Colonic mucosa (tissue), 4 donors: ENCODE measurements at regions not wholly inside any gene's neighbourhood (a gene's known extent, or its start where the extent isn't known, plus 50 kb on each side); places are given as distances from the start of the nearest gene placed in this dataset.

Source experiments
- DNase-seq: peaks from one replicate; pipeline ENCODE4 v3.0.0-alpha.2; 2020
- H3K27ac ChIP-seq: fragments of 200-600 bp; one replicate; pipeline ENCODE4 v1.8.0; 2021
- H3K27me3 ChIP-seq: fragments of 200-600 bp; one replicate; pipeline ENCODE4 v1.8.0; 2021
- H3K36me3 ChIP-seq: fragments of 200-600 bp; one replicate; pipeline ENCODE4 v1.8.0; 2021
- H3K4me1 ChIP-seq: fragments of 200-600 bp; one replicate; pipeline ENCODE4 v1.8.0; 2021; ENCODE audit warnings: mild to moderate bottlenecking
- H3K4me3 ChIP-seq: fragments of 200-600 bp; one replicate; pipeline ENCODE4 v1.8.0; 2021
- H3K9ac ChIP-seq, 2 donors: one replicate each; pipeline ENCODE4 v1.7.0; 2013; ENCODE audit warnings: control low read depth in 2 of 2, low read depth in 2 of 2, low read length in 2 of 2
- H3K9me3 ChIP-seq: fragments of 200-600 bp; one replicate; pipeline ENCODE4 v1.8.0; 2021
- CTCF ChIP-seq: fragments of 200-600 bp; IDR thresholded peaks from one replicate; pipeline ENCODE4 v1.8.0; 2022; ENCODE audit warnings: antibody characterized with exemption, mild to moderate bottlenecking
- intact Hi-C: fragments of 100-400 bp; cut with DNase I; formaldehyde crosslinking; loops from one replicate; pipeline ENCODE4 v1.14.1; 2022
- donor health status: healthy.
- donor health status: DM: no; HTN: no; CAD: no.
- donor health status: DM: no; HTN: no; CAD: no.

DNA sequence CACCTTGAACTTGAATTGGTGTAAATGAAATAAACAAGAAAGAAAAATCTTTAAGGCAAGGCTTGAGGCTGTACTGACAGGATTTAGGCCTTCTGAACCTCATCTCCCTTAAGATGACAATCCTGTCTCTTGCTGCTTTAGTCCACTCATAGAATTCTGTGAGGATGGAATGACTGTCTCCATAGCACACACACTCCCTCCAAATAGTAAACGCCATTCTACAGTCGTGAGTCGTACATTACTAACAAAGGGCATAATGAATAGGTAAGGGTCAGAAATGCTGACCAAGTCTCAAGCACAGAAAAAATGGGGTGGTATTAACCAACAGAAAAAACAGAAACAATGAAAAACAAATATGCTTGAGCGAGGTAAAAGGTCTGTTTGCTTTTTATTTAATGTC lies 71.8 kb upstream of the SIMC1 start:
- H3K9ac ChIP-seq: no peak overlapping the region
- no peaks in the 10 kb centered on the region for H3K27me3 ChIP-seq
- H3K4me3 ChIP-seq: no peak overlapping the region
- intact Hi-C loops: no loop called here
- H3K36me3 ChIP-seq: no peaks in the 10 kb centered on the region
- DNase-seq: no peak
- H3K9me3 ChIP-seq: no peaks in the 10 kb centered on the region
- no peak overlapping the region for H3K27ac ChIP-seq
- TF ChIP-seq CTCF: no peak
- no peaks in the 10 kb centered on the region for H3K4me1 ChIP-seq

DNA sequence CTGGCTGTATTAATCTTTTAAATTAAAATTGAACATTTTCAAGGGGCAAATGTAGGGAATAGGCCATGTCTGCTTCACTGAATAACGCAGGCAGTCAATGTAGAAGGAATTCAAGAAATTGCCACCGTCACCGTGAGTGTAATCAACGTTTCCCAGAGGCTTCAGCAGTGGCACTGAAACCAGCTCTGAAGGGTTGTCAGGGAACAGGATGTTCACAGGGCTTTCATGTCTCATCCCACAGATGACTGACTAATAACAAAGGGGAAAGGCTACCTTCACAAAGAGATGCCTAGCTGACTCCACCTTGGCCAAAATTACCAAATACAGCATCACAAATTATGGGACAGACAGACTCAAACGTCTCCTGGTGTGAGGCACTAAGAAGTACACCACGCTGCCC lies 70.4 kb upstream of the SIMC1 start:
- H3K36me3 ChIP-seq: no peaks in the 10 kb centered on the region
- intact Hi-C loops: no loop called here
- H3K4me1 ChIP-seq: no peaks in the 10 kb centered on the region
- H3K4me3 ChIP-seq: no peak overlapping the region
- no peaks in the 10 kb centered on the region for H3K27me3 ChIP-seq
- no peak for TF ChIP-seq CTCF
- H3K27ac ChIP-seq: no peak overlapping the region
- H3K9me3 ChIP-seq: no peaks in the 10 kb centered on the region
- no peak for DNase-seq
- no peak overlapping the region for H3K9ac ChIP-seq

GRCh38 chr5:176169393-176170063 lies 68.7 kb upstream of the SIMC1 start:
- H3K9ac ChIP-seq: no peak overlapping the region
- no peak for TF ChIP-seq CTCF
- DNase-seq: no peak
- H3K9me3 ChIP-seq: no peaks in the 10 kb centered on the region
- H3K27me3 ChIP-seq: no peaks in the 10 kb centered on the region
- H3K36me3 ChIP-seq: no peaks in the 10 kb centered on the region
- H3K27ac ChIP-seq: no peak overlapping the region
- H3K4me3 ChIP-seq: no peak overlapping the region
- H3K4me1 ChIP-seq: no peaks in the 10 kb centered on the region
- intact Hi-C loops: no loop called here

DNA sequence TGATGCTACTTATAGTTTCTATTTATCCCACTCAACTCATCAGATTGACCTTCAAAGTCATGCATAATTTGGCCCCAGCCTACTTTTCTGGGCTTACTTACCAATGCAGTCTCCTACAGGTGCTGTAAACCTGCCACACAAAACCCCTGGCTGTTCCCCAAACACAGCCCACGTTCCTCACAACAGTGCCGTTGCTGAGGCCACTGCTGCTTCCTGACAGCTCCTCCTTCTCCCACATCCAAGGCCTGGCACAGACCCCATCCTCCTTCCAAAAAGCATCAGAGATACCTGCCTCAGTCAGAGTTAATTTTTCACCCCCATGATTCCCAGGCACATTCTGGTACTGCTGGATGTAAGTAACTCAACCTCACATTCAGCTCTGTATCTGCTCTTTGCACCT lies 68.1 kb upstream of the SIMC1 start:
- intact Hi-C loops: no loop called here
- H3K36me3 ChIP-seq: no peaks in the 10 kb centered on the region
- no peak for TF ChIP-seq CTCF
- H3K27ac ChIP-seq: no peak overlapping the region
- no peak overlapping the region for H3K4me3 ChIP-seq
- H3K27me3 ChIP-seq: no peaks in the 10 kb centered on the region
- no peak for DNase-seq
- no peak overlapping the region for H3K9ac ChIP-seq
- H3K4me1 ChIP-seq: no peaks in the 10 kb centered on the region
- no peaks in the 10 kb centered on the region for H3K9me3 ChIP-seq

- Histone ChIP-seq H3K9ac (no peak overlapping the region), H3K27ac (no peak overlapping the region), H3K4me1 (no peaks in the 10 kb centered on the region), H3K36me3 (no peaks in the 10 kb centered on the region), H3K4me3 (no peak overlapping the region), H3K27me3 (no peaks in the 10 kb centered on the region), H3K9me3 (no peaks in the 10 kb centered on the region)
- DNase-seq: no peak
- TF ChIP-seq CTCF: no peak
- intact Hi-C loops: no loop called here
Observed at GRCh38 chr5:176171171-176171760, 67.0 kb upstream of the SIMC1 start.
